HepG2 (cell line): ENCODE measurements at regions not wholly inside any gene's neighbourhood (a gene's known extent, or its start where the extent isn't known, plus 50 kb on each side); places are given as distances from the start of the nearest gene placed in this dataset.

ENCODE experiments used
- DPF2 ChIP-seq: sonication (generic); formaldehyde crosslinking; IDR thresholded peaks from 2 replicates; pipeline ENCODE4 v1.4.0; 2020; ENCODE audit warnings: mild to moderate bottlenecking, low read depth, missing genetic modification reagents, borderline replicate concordance
- NFE2 ChIP-seq: sonication (generic); formaldehyde crosslinking; IDR thresholded peaks from 2 replicates; pipeline ENCODE4 v1.4.0; 2020; ENCODE audit warnings: missing genetic modification reagents
- TSC22D2 ChIP-seq: sonication (generic); formaldehyde crosslinking; IDR thresholded peaks from 2 replicates; pipeline ENCODE4 v1.5.1; 2020; ENCODE audit warnings: missing genetic modification reagents, mild to moderate bottlenecking, borderline replicate concordance
- ZBTB7A ChIP-seq: sonication (generic); formaldehyde crosslinking; IDR thresholded peaks from 2 replicates; pipeline ENCODE4 v1.8.0; 2022; ENCODE audit warnings: mild to moderate bottlenecking, missing genetic modification reagents
- ZNF333 ChIP-seq: sonication (generic); formaldehyde crosslinking; IDR thresholded peaks from 2 replicates; pipeline ENCODE4 v1.4.0; 2020; ENCODE audit warnings: mild to moderate bottlenecking, missing genetic modification reagents, borderline replicate concordance
- TF ChIP-seq, protein P1 (sequence below), 2 experiments: sonication (generic) in 1 of 2; formaldehyde crosslinking in 1 of 2; IDR thresholded peaks; 2 replicates each; pipeline versions ENCODE4 v1.6.1 to v1.9.0; 2014 to 2022; ENCODE audit warnings: antibody characterized with exemption in 1 of 2, borderline replicate concordance in 1 of 2, inconsistent platforms in 1 of 2, low read depth in 1 of 2, missing genetic modification reagents in 1 of 2

DNA sequence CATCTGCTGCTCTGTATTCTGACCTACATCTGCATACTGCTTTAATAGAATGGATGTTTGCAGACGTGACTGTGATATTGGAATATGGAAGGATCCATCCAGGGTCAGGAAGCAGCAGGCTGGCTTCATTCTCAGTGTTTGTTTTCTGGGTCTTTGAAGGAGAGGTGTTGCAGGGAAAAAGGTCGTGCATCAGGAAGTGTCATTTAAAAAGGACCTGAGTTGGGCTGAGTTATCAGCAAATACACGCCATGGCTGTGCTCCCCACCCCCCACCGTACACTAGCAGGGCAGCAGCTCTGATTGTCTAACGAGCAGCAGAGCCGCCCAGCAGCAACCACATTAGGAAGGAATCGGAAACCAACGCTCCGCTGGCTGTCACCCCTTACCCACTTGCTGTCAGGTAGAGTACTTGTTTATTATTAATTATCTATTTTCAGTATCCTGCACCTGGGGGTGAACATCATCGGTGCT is 63.1 kb upstream of the STEAP1B start (continued):
- TF ChIP-seq, protein P1, sequence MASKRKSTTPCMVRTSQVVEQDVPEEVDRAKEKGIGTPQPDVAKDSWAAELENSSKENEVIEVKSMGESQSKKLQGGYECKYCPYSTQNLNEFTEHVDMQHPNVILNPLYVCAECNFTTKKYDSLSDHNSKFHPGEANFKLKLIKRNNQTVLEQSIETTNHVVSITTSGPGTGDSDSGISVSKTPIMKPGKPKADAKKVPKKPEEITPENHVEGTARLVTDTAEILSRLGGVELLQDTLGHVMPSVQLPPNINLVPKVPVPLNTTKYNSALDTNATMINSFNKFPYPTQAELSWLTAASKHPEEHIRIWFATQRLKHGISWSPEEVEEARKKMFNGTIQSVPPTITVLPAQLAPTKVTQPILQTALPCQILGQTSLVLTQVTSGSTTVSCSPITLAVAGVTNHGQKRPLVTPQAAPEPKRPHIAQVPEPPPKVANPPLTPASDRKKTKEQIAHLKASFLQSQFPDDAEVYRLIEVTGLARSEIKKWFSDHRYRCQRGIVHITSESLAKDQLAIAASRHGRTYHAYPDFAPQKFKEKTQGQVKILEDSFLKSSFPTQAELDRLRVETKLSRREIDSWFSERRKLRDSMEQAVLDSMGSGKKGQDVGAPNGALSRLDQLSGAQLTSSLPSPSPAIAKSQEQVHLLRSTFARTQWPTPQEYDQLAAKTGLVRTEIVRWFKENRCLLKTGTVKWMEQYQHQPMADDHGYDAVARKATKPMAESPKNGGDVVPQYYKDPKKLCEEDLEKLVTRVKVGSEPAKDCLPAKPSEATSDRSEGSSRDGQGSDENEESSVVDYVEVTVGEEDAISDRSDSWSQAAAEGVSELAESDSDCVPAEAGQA (IDR thresholded peaks at IDR 0.05; ENCODE audit: low read depth), result no peak
- TF ChIP-seq, protein P1 (CRISPR knock-in tag; IDR thresholded peaks at IDR 0.05; ENCODE audit: borderline replicate concordance), result no peak
- TF ChIP-seq TSC22D2 (CRISPR knock-in tag), result no peak
- TF ChIP-seq DPF2 (CRISPR knock-in tag), result no peak
- TF ChIP-seq ZBTB7A (CRISPR knock-in tag), result no peak
- no peak for TF ChIP-seq ZNF333
- TF ChIP-seq NFE2 (CRISPR knock-in tag), result no peak
